ENCODE measurements at regions not wholly inside any gene's neighbourhood (a gene's known extent, or its start where the extent isn't known, plus 50 kb on each side); places are given as distances from the start of the nearest gene placed in this dataset.

DNA sequence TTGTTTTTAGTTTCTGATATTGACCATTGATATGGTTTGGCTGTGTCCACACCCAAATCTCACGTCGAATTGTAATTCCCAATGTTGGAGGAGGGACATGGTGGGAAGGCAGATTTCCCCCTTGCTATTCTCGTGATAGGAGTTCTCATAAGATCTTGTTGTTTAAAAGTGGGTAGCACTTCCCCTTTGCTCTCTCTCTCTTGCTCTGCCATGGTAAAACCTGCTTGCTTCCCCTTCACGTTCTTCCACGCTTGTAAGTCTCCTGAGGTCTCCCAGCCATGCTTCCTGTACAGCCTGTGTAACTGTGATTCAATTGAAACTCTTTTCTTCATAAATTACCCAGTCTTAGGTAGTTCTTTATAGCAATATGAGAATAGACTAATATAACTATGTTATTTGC is 203.6 kb upstream of the CHORDC1 start:
- TF ChIP-seq POLR2AphosphoS5 (IDR thresholded peaks at IDR 0.05; ENCODE audit: low read depth) (no peak), GABPA (IDR thresholded peaks at IDR 0.05; ENCODE audit: low read depth) (no peak), SPI1 (IDR thresholded peaks at IDR 0.05; ENCODE audit: borderline replicate concordance, low read depth) (peak; percentile 84; the same call in 1 of the 2 replicates)
- TF ChIP-seq, protein P1, sequence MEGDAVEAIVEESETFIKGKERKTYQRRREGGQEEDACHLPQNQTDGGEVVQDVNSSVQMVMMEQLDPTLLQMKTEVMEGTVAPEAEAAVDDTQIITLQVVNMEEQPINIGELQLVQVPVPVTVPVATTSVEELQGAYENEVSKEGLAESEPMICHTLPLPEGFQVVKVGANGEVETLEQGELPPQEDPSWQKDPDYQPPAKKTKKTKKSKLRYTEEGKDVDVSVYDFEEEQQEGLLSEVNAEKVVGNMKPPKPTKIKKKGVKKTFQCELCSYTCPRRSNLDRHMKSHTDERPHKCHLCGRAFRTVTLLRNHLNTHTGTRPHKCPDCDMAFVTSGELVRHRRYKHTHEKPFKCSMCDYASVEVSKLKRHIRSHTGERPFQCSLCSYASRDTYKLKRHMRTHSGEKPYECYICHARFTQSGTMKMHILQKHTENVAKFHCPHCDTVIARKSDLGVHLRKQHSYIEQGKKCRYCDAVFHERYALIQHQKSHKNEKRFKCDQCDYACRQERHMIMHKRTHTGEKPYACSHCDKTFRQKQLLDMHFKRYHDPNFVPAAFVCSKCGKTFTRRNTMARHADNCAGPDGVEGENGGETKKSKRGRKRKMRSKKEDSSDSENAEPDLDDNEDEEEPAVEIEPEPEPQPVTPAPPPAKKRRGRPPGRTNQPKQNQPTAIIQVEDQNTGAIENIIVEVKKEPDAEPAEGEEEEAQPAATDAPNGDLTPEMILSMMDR (IDR thresholded peaks at IDR 0.05; ENCODE audit: insufficient read depth, low read length), result no peak
- TF ChIP-seq, protein P2, sequence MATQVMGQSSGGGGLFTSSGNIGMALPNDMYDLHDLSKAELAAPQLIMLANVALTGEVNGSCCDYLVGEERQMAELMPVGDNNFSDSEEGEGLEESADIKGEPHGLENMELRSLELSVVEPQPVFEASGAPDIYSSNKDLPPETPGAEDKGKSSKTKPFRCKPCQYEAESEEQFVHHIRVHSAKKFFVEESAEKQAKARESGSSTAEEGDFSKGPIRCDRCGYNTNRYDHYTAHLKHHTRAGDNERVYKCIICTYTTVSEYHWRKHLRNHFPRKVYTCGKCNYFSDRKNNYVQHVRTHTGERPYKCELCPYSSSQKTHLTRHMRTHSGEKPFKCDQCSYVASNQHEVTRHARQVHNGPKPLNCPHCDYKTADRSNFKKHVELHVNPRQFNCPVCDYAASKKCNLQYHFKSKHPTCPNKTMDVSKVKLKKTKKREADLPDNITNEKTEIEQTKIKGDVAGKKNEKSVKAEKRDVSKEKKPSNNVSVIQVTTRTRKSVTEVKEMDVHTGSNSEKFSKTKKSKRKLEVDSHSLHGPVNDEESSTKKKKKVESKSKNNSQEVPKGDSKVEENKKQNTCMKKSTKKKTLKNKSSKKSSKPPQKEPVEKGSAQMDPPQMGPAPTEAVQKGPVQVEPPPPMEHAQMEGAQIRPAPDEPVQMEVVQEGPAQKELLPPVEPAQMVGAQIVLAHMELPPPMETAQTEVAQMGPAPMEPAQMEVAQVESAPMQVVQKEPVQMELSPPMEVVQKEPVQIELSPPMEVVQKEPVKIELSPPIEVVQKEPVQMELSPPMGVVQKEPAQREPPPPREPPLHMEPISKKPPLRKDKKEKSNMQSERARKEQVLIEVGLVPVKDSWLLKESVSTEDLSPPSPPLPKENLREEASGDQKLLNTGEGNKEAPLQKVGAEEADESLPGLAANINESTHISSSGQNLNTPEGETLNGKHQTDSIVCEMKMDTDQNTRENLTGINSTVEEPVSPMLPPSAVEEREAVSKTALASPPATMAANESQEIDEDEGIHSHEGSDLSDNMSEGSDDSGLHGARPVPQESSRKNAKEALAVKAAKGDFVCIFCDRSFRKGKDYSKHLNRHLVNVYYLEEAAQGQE (IDR thresholded peaks at IDR 0.05; ENCODE audit: insufficient replicate concordance, low read depth), result no peak
